ENCODE measurements at regions not wholly inside any gene's neighbourhood (a gene's known extent, or its start where the extent isn't known, plus 50 kb on each side); places are given as distances from the start of the nearest gene placed in this dataset.
"Not testable (repeated sequence)": the region's sequence is repeated elsewhere in the genome, so short reads cannot be mapped to it uniquely, and the experiment has no call there.

DNA sequence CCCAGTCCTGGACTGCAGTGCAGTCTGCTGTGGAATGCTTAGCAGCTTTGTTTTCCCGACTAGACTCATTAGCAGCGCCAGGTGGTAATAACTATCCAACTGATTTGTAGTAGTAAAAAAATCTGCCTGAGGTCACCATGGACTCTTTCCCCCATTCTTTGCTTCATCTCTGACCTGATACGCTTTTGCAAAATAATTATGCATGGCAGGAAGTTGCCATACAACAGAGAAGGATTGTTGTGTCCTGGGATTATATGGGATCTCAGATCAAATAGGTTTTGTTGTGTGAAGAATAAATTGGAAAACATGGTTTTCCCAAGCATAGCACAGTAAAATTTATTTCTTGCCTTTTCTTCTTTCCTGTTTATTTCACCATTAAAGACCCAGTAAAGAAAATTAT is 72.4 kb upstream of the ATP5MC3 start:
- WGBS, 2 donors, result 74 to 76% methylated on average over 3 of the region's 3 CpGs
- no peak overlapping the region for H3K27ac ChIP-seq
- DNase-seq, result no peak
- no peaks in the 10 kb centered on the region for H3K9me3 ChIP-seq
- H3K4me1 ChIP-seq, result no peaks in the 10 kb centered on the region
- H3K36me3 ChIP-seq, result no peaks in the 10 kb centered on the region
- TF ChIP-seq EP300 (IDR thresholded peaks at IDR 0.05) (no peak), POLR2A (IDR thresholded peaks at IDR 0.05) (no peak), POLR2AphosphoS5 (IDR thresholded peaks at IDR 0.05) (no peak)
- TF ChIP-seq, protein P1, sequence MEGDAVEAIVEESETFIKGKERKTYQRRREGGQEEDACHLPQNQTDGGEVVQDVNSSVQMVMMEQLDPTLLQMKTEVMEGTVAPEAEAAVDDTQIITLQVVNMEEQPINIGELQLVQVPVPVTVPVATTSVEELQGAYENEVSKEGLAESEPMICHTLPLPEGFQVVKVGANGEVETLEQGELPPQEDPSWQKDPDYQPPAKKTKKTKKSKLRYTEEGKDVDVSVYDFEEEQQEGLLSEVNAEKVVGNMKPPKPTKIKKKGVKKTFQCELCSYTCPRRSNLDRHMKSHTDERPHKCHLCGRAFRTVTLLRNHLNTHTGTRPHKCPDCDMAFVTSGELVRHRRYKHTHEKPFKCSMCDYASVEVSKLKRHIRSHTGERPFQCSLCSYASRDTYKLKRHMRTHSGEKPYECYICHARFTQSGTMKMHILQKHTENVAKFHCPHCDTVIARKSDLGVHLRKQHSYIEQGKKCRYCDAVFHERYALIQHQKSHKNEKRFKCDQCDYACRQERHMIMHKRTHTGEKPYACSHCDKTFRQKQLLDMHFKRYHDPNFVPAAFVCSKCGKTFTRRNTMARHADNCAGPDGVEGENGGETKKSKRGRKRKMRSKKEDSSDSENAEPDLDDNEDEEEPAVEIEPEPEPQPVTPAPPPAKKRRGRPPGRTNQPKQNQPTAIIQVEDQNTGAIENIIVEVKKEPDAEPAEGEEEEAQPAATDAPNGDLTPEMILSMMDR (IDR thresholded peaks at IDR 0.05), result no peak
- intact Hi-C loops (cut with DNase I), result loop anchor here (5.0 kb wide), 1 partner anchor 843 kb away; the partner anchor contains the start of gene HOXD12
- H3K27me3 ChIP-seq, result no peaks in the 10 kb centered on the region
- no peak overlapping the region for H3K4me3 ChIP-seq

GRCh38 chr2:175251425-175252041 is 70.0 kb upstream of the ATP5MC3 start:
- TF ChIP-seq POLR2AphosphoS5 (IDR thresholded peaks at IDR 0.05) (peak in 1 of 4 donors; percentile 6), EP300 (IDR thresholded peaks at IDR 0.05) (no peak)
- TF ChIP-seq, protein P1 (IDR thresholded peaks at IDR 0.05), result peak in 3 of 4 experiments; percentile 26 to 53 (median 44)
- intact Hi-C loops (cut with DNase I), result loop anchor here (5.0 kb wide), 1 partner anchor 846 kb away; the partner anchor contains the start of gene HOXD12
- no peaks in the 10 kb centered on the region for H3K27me3 ChIP-seq
- WGBS, 2 donors, result 11 to 27% methylated on average over 5 of the region's 5 CpGs
- no peaks in the 10 kb centered on the region for H3K9me3 ChIP-seq
- no peaks in the 10 kb centered on the region for H3K4me1 ChIP-seq
- no peak overlapping the region for H3K4me3 ChIP-seq
- no peak for DNase-seq
- H3K27ac ChIP-seq, result no peak overlapping the region
- H3K36me3 ChIP-seq, result no peaks in the 10 kb centered on the region

GRCh38 chr2:175247159-175247558 is 65.6 kb upstream of the ATP5MC3 start:
- TF ChIP-seq POLR2A (IDR thresholded peaks at IDR 0.05), result no peak
- TF ChIP-seq POLR2AphosphoS5 (IDR thresholded peaks at IDR 0.05), result no peak
- no peak for TF ChIP-seq EP300 (IDR thresholded peaks at IDR 0.05)
- TF ChIP-seq, protein P1 (IDR thresholded peaks at IDR 0.05), result no peak
- H3K36me3 ChIP-seq, result no peaks in the 10 kb centered on the region
- no peaks in the 10 kb centered on the region for H3K9me3 ChIP-seq
- H3K27me3 ChIP-seq, result no peaks in the 10 kb centered on the region
- no peak overlapping the region for H3K27ac ChIP-seq
- intact Hi-C loops (cut with DNase I), result no loop called here
- no peak for DNase-seq
- no peaks in the 10 kb centered on the region for H3K4me1 ChIP-seq
- no peak overlapping the region for H3K4me3 ChIP-seq

- Histone ChIP-seq H3K4me1 (no peaks in the 10 kb centered on the region), H3K4me3 (no peak overlapping the region), H3K9me3 (no peaks in the 10 kb centered on the region), H3K27me3 (no peaks in the 10 kb centered on the region), H3K27ac (no peak overlapping the region), H3K36me3 (no peaks in the 10 kb centered on the region)
- no peak for DNase-seq
- 74 to 79% methylated on average over 1 of the region's 1 CpG for WGBS, 2 donors
- TF ChIP-seq, protein P1 (IDR thresholded peaks at IDR 0.05), result no peak
- intact Hi-C loops (cut with DNase I), result no loop called here
Measured at GRCh38 chr2:175244697-175245096, 63.2 kb upstream of the ATP5MC3 start.

DNA sequence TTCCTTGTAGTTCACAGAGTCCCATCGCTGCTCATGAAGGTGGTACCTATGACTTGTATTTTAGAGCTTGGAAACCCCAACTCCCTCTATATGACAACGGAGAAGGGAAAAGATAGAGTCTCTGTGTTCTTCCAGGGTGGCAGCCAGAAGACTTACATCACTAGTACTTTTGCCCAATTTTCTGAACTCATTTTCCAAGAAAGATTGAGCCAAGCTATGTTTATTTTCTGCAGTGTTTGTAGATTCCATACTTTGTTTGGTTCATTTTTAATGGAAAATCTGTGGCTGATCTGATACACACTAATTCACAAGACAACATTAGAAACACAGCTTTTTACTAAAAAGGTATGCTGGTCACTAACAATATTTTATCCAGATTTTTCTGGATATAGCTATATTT is 60.2 kb upstream of the ATP5MC3 start:
- intact Hi-C loops (cut with DNase I), result no loop called here
- TF ChIP-seq POLR2A (IDR thresholded peaks at IDR 0.05), result no peak
- TF ChIP-seq POLR2AphosphoS5 (IDR thresholded peaks at IDR 0.05), result no peak
- no peak for TF ChIP-seq EP300 (IDR thresholded peaks at IDR 0.05)
- TF ChIP-seq, protein P1 (IDR thresholded peaks at IDR 0.05), result no peak
- 80 to 90% methylated on average over 2 of the region's 2 CpGs for WGBS, 2 donors
- H3K27me3 ChIP-seq, result no peaks in the 10 kb centered on the region
- DNase-seq, result no peak
- H3K9me3 ChIP-seq, result peaks cover 0 to 3% (median 0%) of the 10 kb centered on the region in 4 donors
- no peaks in the 10 kb centered on the region for H3K4me1 ChIP-seq
- H3K36me3 ChIP-seq, result no peaks in the 10 kb centered on the region
- no peak overlapping the region for H3K4me3 ChIP-seq
- H3K27ac ChIP-seq, result no peak overlapping the region

DNA sequence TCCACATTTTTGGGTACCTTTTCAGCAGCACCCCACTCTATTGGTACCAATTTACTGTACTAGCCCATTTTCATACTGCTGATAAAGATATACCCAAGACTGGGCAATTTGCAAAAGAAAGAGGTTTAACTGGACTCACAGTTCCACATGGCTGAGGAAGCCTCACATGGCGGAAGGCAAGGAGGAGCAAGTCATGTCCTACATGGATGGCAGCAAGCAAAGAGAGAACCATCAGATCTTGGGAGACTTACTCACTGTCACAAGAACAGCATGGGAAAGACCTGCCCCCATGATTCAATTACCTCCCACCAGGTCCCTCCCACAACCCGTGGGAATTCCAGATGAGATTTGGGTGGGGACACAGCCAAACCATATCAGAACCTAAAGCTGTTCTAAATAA is 58.5 kb upstream of the ATP5MC3 start:
- H3K27me3 ChIP-seq; intact Hi-C loops (cut with DNase I); H3K36me3 ChIP-seq; DNase-seq; H3K9me3 ChIP-seq; H3K27ac ChIP-seq; H3K4me1 ChIP-seq; H3K4me3 ChIP-seq: not testable (repeated sequence)
- WGBS, 2 donors, result 93 to 94% methylated on average over 2 of the region's 2 CpGs
